ENCODE measurements at regions not wholly inside any gene's neighbourhood (a gene's known extent, or its start where the extent isn't known, plus 50 kb on each side); places are given as distances from the start of the nearest gene placed in this dataset.

DNA sequence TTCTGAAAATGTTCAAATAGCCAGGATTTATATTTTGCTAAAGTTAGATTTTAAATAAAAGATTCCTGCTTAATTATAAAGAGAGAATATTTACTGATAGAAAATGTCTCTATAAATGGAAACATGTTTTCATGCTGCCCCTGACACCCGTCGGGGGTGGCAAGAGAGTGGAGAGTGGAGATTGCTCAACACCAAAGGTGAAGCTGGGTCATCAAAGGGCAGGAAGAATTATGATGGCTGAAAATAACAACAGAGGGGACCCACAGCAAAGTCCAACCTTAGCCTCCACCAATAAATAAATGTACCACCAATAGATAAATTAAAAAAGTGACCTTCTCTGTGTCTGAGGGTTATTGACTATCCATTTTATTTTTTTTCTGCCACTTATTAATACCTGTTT is 326.8 kb upstream of the GYPC start:
- DNase-seq = no peak
- TF ChIP-seq POLR2A (IDR thresholded peaks at IDR 0.05) = no peak
- TF ChIP-seq POLR2AphosphoS5 (IDR thresholded peaks at IDR 0.05) = no peak
- TF ChIP-seq, protein P1, sequence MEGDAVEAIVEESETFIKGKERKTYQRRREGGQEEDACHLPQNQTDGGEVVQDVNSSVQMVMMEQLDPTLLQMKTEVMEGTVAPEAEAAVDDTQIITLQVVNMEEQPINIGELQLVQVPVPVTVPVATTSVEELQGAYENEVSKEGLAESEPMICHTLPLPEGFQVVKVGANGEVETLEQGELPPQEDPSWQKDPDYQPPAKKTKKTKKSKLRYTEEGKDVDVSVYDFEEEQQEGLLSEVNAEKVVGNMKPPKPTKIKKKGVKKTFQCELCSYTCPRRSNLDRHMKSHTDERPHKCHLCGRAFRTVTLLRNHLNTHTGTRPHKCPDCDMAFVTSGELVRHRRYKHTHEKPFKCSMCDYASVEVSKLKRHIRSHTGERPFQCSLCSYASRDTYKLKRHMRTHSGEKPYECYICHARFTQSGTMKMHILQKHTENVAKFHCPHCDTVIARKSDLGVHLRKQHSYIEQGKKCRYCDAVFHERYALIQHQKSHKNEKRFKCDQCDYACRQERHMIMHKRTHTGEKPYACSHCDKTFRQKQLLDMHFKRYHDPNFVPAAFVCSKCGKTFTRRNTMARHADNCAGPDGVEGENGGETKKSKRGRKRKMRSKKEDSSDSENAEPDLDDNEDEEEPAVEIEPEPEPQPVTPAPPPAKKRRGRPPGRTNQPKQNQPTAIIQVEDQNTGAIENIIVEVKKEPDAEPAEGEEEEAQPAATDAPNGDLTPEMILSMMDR (IDR thresholded peaks at IDR 0.05 in 8 of 11, conservative IDR thresholded peaks at IDR 0.05 in 3 of 11) = no peak
- intact Hi-C loops (cut with DNase I; ENCODE audit: low total_unique reads) = no loop called here
- Histone ChIP-seq H3K9me3 (peaks cover 0 to 45% (median 42%) of the 10 kb centered on the region in 8 donors), H3K27ac (no peak overlapping the region), H3K36me3 (no peaks in the 10 kb centered on the region), H3K4me3 (no peak overlapping the region), H3K4me1 (no peaks in the 10 kb centered on the region), H3K27me3 (replicated peaks in 1 of 7) (no peaks in the 10 kb centered on the region)
- WGBS, 5 donors = 78 to 88% (median 84%) methylated on average over 2 of the region's 2 CpGs

DNA sequence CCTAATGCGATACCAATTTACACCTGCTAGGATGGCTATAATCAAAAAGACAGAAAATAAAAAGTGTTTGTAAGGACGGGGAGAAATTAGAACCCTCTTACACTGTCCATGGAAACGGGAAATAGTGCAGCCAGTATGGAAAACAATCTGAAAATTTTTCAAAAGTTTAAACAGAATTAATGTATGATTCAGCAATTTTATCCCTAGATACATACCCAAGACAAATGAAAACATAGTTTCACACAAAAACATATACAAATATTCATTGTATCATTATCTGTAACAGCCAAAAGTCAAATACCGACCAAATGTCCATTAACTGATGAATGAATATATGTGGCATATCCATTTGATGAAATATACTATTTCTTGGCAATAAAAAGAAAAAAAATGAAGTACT is 313.5 kb upstream of the GYPC start:
- Histone ChIP-seq H3K4me1 (no peaks in the 10 kb centered on the region), H3K27ac (no peak overlapping the region), H3K4me3 (no peak overlapping the region), H3K36me3 (no peaks in the 10 kb centered on the region), H3K27me3 (replicated peaks in 1 of 7) (no peaks in the 10 kb centered on the region), H3K9me3 (peaks cover 0 to 16% (median 7%) of the 10 kb centered on the region in 8 donors)
- DNase-seq = no peak
- no peak for TF ChIP-seq POLR2A (IDR thresholded peaks at IDR 0.05)
- TF ChIP-seq POLR2AphosphoS5 (IDR thresholded peaks at IDR 0.05) = no peak
- WGBS, 5 donors = 76 to 96% (median 89%) methylated on average over 4 of the region's 4 CpGs
- intact Hi-C loops (cut with DNase I; ENCODE audit: low total_unique reads) = no loop called here

DNA sequence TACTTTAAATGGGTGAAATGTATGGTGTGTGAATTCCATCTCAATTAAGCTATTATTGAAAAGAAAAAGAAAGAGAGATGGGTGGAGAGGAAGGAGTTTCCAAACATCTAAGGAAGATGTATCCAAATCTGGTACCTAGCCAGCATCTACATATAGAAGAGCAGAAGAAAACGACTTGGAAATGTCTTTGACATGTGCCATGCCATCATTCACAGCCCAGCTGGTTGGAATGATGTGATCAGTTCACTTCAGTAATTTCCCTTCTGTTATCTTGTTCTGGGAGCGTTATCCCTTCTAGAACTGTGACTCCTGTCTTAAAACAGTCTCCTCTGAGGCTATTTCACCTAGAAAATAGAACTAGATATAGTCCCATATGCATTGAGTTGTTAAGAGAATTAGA is 312.8 kb upstream of the GYPC start:
- no peak for DNase-seq
- no peak for TF ChIP-seq POLR2A (IDR thresholded peaks at IDR 0.05)
- no peak for TF ChIP-seq POLR2AphosphoS5 (IDR thresholded peaks at IDR 0.05)
- TF ChIP-seq, protein P1 (IDR thresholded peaks at IDR 0.05 in 8 of 11, conservative IDR thresholded peaks at IDR 0.05 in 3 of 11) = no peak
- no peaks in the 10 kb centered on the region for H3K27me3 ChIP-seq (replicated peaks in 1 of 7)
- WGBS, 5 donors = 57 to 72% (median 68%) methylated on average over 2 of the region's 2 CpGs
- H3K9me3 ChIP-seq = peaks cover 0 to 14% (median 6%) of the 10 kb centered on the region in 8 donors
- H3K27ac ChIP-seq = no peak overlapping the region
- H3K36me3 ChIP-seq = no peaks in the 10 kb centered on the region
- H3K4me3 ChIP-seq = no peak overlapping the region
- no peaks in the 10 kb centered on the region for H3K4me1 ChIP-seq
- intact Hi-C loops (cut with DNase I; ENCODE audit: low total_unique reads) = no loop called here

DNA sequence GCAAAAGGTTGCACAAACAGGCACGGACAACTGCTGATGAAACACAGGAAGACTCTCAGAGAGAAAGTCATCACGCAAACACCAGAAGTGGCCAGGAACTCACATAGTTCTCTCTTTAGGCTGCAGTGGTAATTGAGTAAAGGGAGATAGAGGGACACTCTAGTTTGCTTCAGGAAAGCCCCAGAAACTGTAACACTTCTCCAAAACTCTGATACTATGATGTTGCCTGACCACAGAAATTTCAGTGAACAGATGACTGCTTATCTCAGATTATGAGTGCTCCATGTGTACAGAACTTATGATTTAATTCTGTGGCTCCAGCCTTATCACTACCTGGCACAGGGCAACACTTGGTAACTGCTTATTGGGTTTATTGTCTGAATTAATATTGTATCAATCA is 311.5 kb upstream of the GYPC start:
- intact Hi-C loops (cut with DNase I; ENCODE audit: low total_unique reads) = no loop called here
- no peaks in the 10 kb centered on the region for H3K36me3 ChIP-seq
- WGBS, 5 donors = 30 to 62% (median 41%) methylated on average over 2 of the region's 2 CpGs

More for the DNA sequence above, 311.5 kb upstream of the GYPC start:
- no peak for DNase-seq
- Histone ChIP-seq H3K4me1 (no peaks in the 10 kb centered on the region), H3K27me3 (replicated peaks in 1 of 7) (no peaks in the 10 kb centered on the region), H3K27ac (no peak overlapping the region), H3K9me3 (peaks cover 0 to 9% (median 0%) of the 10 kb centered on the region in 8 donors), H3K4me3 (no peak overlapping the region)
- TF ChIP-seq POLR2AphosphoS5 (IDR thresholded peaks at IDR 0.05) = no peak
- TF ChIP-seq, protein P1 (IDR thresholded peaks at IDR 0.05 in 8 of 11, conservative IDR thresholded peaks at IDR 0.05 in 3 of 11) = no peak
- no peak for TF ChIP-seq POLR2A (IDR thresholded peaks at IDR 0.05)

Data from spleen (tissue), 11 donors.